GM12865 (cell line): ENCODE measurements at regions not wholly inside any gene's neighbourhood (a gene's known extent, or its start where the extent isn't known, plus 50 kb on each side); places are given as distances from the start of the nearest gene placed in this dataset.

Source experiments
- DNase-seq: peaks from one replicate; pipeline ENCODE4 v3.0.0; 2010; ENCODE audit warnings: low read depth
- H3K4me3 ChIP-seq: 2 replicates; pipeline ENCODE4 v1.5.1; 2011; ENCODE audit warnings: mild to moderate bottlenecking, low read depth, low read length, control low read depth
- CTCF ChIP-seq: IDR thresholded peaks from 2 replicates; pipeline ENCODE4 v1.5.1; 2011; ENCODE audit warnings: low read length, control low read depth, low read depth, inconsistent platforms; ENCODE audit not compliant: insufficient read depth; ENCODE audit errors: missing control alignments

DNA sequence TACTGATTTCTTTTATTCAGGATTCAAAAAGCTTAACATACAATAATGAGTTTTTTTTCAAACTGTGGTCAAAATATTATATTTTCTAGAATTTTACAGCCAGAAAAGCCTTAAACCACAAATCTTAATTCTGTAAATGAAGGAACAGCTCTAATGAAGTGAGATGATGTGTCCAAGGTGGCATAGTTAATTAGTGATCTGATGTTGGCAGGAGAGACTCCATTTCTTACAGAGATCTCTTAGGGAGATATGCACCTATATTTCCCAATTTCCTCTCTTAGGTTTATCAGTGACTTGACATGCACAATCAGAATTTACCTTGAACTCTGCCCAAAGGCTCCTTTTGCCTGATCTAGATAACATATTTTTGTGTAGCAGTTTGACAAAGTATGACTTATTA is 211.1 kb upstream of the ZNF804B start:
- no peak for DNase-seq
- H3K4me3 ChIP-seq = no peak overlapping the region
- TF ChIP-seq CTCF = no peak

DNA sequence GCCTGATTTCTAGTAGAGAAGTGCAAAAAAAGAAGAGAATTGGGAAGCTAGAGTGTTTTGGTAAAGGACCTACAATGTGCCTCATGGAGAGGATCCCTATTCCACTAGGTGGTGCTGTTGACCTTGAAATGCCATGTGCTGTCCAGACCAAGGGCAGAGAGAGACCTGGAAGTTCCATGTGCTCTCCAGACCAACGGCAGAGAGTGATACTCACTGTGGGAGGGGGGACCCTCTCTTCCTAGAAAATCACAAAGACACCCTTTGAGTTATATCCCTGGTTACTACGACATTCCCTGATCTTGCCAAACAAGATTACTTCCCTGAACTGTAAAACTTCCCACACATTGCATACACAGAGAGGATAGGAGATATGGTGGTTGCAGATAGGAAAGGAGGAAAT is 212.7 kb upstream of the ZNF804B start:
- H3K4me3 ChIP-seq = no peak overlapping the region
- peak; percentile 59 for DNase-seq
- TF ChIP-seq CTCF = peak; percentile 56

GRCh38 chr7:88545663-88546062 is 213.8 kb upstream of the ZNF804B start:
- no peak for DNase-seq
- TF ChIP-seq CTCF = no peak
- no peak overlapping the region for H3K4me3 ChIP-seq

DNA sequence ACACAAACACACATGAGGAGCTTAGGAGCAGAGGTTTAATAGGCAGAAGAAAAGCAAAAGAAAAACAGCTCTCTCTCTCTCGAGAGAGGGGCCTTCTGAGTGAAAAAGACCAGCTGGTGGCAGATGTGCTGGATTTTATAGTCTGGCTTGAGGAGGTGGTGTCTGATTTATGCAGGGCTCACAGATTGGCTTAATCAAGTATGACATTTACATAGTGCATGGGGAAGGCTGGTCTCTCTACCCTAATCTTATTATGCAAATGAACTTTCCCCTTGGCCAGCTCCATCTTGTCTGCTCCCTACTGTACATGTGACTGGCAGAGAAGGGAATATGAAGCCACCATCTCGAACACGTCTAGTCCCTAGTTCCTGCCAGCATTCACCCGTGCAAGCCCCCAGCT is 219.5 kb upstream of the ZNF804B start:
- TF ChIP-seq CTCF = no peak

DNA sequence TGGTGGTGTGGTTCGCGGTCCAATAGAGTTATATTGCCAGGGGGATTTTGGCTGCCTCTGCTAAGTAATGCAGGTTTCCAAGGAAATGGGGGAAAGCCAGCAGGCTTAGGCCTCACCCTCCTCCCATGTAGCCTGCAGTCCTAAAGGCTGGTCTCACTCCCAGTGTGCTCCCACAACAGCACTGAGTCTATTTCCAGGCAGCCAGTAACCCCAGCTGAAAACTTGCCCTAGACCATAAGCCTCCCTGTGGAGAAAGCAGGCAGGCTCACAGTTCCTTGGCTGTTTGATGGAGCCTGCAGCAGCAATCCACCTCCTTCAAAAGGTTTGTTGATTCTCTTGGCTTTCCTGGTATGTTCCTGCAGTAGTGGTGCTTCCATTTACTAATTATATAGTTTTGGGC is 220.0 kb upstream of the ZNF804B start:
- TF ChIP-seq CTCF = no peak
- no peak overlapping the region for H3K4me3 ChIP-seq
- DNase-seq = no peak

More for the DNA sequence above, 219.5 kb upstream of the ZNF804B start:
- no peak for DNase-seq
- H3K4me3 ChIP-seq = no peak overlapping the region

GRCh38 chr7:88523645-88524044 is 217.0 kb upstream of the STEAP4 start:
- no peak for TF ChIP-seq CTCF
- no peak overlapping the region for H3K4me3 ChIP-seq
- DNase-seq = no peak

DNA sequence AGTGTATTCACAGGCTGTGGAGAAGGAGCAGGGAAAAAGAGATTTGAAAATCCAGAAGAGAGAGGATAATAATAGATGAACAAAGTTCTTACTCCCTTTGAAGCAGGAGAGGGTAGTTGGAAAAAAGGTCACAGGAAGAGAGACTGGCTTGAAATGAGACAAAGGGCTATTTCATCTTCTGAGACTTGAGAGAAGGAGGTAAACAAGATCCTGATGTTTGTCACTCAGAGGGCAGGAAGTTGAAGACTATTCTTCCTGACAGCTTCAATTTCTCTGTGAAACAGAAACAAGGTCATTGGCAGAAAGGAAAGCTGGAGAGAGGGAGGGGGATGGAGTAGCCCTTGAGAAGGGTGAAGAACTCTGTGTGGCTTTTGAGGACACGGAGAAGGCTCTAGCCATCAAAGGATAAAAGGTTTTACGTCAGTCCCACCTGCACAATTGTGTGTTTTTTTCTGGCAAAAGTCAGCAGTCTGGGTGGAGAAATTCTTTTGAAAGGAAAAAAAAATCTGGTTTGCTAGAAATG is 216.1 kb upstream of the STEAP4 start:
- no peak overlapping the region for H3K4me3 ChIP-seq
- no peak for TF ChIP-seq CTCF
- DNase-seq = no peak
